ENCODE measurements at regions not wholly inside any gene's neighbourhood (a gene's known extent, or its start where the extent isn't known, plus 50 kb on each side); places are given as distances from the start of the nearest gene placed in this dataset.
"Not testable (repeated sequence)": the region's sequence is repeated elsewhere in the genome, so short reads cannot be mapped to it uniquely, and the experiment has no call there.

DNA sequence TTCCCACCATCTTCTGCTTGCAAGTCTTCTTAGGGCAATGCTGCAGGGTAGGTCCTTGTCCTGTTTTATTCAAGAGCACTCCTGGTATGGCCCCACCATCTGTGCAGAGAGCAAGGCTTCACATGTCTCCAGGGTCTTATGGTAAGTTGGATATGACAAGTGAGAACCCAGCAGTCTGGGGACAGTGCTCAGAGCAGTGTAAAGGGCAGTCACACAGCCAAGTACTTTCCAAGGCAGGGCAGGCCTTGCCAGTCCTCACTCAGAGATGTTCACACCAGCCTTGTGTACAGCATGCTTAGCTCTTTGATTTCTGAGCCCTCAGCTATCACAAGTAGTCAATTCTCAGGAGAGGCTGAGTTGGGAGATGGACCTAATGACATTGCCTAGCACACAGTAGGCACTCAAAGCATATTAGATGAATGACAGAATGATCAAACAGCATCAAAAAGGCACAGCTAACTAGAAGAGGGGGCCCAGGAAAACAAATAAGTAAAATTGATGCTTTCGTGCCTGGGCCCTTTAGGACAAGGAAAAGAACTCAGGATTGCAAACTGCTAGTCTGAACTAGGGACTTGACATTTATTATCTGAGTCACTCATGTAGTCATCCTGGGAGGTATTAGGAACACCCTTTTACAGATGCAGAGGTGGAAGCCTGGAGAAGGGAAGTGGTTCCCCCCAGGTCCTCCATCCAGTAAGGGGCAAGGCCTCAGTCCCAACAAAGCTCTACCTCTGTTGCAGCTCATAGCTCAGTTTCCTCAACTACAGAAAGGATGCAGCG lies 86.7 kb upstream of the CTAGE1 start:
- no peak for DNase-seq

- DNase-seq, result no peak
These were observed 87.5 kb upstream of the CTAGE1 start for GRCh38 chr18:22505141-22505591.

GRCh38 chr18:22507055-22507454 lies 89.3 kb upstream of the CTAGE1 start:
- DNase-seq, result no peak

DNA sequence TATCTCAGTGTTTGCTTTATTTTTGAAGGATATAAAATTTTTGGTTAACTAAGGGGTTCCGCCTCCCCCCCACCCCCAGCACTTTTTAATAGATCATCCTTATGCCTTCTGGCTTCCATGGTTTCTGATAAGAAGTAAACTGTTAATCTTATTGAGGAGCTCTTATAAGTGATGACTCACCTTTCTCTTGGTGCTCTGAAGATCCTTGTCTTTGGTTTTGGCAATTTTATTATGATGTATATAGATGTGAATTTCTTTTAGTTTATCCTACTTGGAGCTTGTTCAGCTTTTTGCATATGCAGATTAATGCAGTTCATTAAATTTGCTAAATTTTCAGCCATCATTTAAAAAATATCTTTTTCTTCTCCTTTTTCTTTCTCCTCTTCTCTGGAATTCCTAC lies 91.7 kb upstream of the CTAGE1 start:
- DNase-seq, result no peak

- DNase-seq, result no peak
These were observed 93.0 kb upstream of the CTAGE1 start for GRCh38 chr18:22510697-22511096.

DNA sequence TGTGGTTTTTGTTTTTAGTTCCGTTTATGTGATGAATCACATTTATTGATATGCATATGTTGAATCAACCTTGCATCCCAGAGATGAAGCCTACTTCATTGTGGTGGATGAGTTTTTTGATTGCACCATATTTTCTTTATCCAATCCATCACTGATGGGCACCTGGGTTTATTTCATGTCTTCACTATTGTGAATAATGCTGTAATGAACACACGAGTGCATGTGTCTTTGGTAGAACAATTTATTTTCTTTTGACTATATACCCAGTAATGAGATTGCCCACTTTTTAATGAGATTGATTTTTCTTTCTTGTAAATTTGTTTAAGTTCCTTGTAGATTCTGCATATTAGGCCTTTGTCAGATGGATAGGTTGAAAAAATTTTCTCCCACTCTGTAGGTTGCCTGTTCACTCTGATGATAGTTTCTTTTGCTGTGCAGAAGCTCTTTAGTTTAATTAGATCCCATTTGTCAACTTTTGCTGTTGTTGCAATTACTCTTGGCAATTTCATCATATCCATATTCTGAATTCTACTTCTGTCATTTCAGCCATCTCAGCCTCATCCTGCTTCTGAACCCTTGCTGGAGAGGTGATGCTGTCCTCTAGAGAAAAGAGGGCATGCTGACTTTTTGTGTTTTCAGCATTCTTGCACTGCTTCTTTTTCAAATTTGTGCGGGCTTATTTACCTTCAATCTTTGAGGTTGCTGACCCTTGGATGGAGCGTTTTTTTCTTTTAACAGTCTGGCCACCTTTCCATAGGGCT lies 96.2 kb upstream of the CTAGE1 start:
- no peak for DNase-seq

- no peak for DNase-seq
These were observed 96.9 kb upstream of the CTAGE1 start for GRCh38 chr18:22514655-22515054.

DNA sequence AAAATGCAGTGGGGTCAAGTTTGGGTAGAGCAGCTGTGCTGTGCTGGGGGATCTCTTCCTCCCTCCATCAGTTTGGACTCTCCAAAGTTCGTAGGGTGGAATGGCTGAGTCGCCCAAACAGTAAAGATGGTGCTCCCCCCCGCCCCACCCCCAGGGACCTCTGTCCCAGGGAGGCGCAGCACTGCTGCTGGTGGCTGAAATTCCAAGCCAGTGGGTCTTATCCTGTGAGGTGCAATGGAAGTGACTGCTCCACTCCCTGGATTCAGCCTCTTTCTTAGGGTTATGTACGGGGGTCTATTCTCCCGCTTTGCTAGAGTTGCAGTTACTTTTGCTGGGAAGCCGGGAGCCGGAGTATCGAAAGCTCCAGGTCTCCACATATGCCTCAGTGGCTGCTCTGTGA lies 97.5 kb upstream of the CTAGE1 start:
- DNase-seq, result no peak

- DNase-seq, result no peak
These were observed 99.6 kb upstream of the CTAGE1 start for GRCh38 chr18:22517356-22517755.

- DNase-seq, result no peak
These were observed 103.5 kb upstream of the CTAGE1 start for GRCh38 chr18:22521026-22521707.

GRCh38 chr18:22523481-22523880 lies 105.8 kb upstream of the CTAGE1 start:
- DNase-seq, result no peak

DNA sequence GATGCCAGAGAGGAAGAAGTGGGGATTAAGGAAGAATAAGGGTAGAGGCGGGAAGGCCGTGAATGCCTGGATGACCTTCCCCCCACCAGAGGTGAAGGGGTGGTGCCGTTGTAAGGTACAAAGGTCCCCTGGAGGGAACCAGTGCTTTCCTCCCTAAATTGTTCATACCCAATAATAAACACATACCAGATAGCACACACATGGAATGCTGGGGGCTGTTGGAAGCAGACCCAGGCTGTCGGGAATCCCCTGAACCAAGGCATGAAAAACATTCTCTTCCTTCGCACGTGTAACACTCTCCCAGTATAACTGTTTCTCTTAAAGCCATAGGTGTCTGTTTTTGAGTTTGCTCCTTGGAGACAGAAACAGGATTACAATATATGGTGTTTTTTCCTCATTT lies 107.1 kb upstream of the CTAGE1 start:
- no peak for DNase-seq

DNA sequence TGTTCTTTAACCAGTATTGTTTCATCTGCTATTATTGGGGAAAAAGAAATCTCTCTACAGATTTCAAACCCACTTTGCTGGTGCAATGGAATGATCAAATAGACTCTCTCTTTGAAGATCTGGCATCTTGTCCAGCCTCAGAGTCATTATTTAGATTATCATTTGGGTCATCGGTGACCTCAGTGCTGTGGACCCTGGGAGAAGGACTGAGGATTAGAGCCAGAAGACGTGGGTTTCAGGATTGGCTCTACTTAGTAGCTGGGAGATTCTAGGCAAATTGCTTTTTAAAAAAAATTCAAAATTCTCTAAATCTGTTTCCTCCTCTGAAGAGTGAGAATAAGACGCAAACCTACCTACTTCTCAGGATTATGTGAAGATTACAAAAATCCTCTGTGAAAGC lies 107.6 kb upstream of the CTAGE1 start:
- DNase-seq, result no peak

DNA sequence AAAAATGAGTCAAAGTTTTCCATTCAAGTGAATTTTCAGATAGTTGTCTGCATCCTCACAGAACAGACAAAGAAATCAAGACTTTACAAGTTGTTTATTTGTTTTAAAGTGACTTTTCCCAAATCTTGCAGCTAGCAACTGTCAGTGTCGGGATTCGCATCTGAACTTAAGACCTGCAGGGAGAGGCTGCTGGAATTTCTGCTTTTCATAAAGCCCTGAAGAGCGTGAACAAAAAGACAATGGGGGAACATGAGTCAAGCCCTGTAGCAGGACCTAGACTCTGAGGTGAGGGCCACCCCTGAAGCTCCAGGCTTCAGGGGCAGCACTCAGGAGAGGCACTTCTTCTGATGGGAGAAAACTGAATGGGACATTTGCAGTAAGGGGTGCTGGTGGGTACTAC lies 108.2 kb upstream of the CTAGE1 start:
- no peak for DNase-seq

- no peak for DNase-seq
These were observed 110.6 kb upstream of the CTAGE1 start for GRCh38 chr18:22528291-22528690.

DNA sequence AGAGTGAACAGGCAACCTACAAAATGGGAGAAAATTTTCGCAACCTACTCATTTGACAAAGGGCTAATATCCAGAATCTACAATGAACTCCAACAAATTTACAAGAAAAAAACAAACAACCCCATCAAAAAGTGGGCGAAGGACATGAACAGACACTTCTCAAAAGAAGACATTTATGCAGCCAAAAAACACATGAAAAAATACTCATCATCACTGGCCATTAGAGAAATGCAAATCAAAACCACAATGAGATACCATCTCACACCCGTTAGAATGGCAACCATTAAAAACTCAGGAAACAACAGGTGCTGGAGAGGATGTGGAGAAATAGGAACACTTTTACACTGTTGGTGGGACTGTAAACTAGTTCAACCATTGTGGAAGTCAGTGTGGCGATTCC lies 117.0 kb upstream of the CTAGE1 start:
- DNase-seq, result not testable (repeated sequence)

DNA sequence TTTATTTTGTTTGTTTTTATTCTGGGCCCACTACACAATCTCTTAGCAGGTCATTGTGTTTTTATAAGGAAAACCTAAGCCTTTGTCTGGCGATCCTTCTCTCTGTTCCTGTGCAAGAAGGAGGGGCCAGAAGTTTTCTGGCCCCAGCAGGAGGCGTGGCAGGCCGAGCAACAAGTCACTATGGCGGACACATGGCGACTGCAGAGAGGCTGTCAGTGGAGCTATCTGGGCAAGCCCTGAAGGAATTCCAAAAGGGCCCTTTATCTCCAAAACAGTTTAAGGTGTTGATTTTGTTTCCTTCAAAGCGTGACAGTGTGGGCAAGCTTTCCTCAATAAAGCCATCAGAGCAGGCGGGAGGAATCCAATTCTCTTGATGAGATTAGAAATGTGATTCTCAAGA lies 118.8 kb upstream of the CTAGE1 start:
- DNase-seq, result no peak

GRCh38 chr18:22538426-22538825 lies 120.7 kb upstream of the CTAGE1 start:
- DNase-seq, result no peak

DNA sequence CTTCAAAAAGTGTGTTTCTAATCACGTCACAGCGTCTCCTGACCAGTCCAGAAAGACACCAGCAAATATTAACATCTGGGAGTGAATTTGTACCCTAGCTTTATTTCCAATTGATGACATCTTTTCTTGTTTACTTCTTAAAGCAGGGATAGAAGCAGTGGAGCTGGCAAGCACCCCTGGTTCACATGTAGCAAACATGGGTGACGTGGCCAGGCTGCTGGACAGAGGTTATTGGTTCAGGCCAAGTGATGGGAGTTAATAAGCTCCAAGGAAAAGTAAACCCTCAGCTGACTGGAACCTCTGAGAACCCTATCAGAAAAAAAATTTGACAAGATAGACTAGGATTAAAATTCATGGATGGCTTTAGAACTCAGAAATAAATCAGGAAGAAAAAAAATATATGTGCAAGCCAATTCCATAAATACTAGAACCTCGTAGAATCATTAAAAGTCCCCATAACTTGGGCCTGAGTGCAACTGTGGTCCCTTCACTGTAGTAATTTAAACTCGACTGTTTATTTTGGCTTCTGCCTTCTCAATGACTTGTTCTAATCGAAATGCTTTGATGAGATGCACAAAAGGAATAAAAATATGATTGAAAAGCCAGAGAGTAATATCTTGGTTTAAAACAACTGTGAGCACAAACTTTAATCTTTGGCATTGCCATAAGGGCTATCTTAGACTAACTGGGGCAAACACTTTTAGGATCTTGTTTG lies 121.5 kb upstream of the CTAGE1 start:
- no peak for DNase-seq

- no peak for DNase-seq
These were observed 123.5 kb upstream of the CTAGE1 start for GRCh38 chr18:22541232-22541631.

GRCh38 chr18:22542406-22542835 lies 124.7 kb upstream of the CTAGE1 start:
- no peak for DNase-seq

DNA sequence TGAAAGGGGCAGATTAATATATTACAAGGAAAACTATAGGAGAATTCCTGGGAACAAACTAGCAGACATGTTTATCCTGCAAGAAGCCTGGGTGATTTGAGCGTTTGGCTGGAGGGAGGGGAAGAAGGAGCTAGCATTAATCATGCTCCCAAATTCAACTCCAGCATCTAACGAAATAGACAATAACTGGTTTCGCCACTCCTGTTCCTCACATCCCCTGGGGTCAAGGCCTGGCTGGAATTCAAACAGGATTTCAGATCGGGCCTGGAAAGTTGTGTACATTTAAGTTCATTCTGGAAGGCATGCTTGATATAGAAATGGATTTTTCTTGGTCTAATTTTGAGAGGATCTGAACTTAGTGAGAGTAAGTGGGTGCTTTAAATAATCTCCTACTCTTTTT lies 126.1 kb upstream of the CTAGE1 start:
- no peak for DNase-seq

DNA sequence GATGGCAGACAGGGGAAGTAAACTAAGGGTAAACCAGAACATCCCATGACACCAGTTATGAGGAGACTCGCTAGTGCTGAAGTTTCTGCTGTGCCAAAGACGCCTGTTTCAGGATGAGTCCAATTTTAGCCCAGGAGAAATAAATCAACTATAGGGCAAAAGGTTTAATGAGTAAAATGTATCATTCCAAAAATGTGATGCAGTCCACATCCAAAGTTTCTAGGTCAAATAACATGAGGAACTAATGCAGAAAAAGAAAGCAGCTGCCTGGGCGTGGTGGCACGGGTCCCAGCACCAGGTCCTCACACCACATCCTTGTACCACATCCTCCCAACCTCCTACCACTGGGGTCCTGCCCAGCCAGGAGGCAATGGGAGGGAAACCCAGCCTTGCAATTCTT lies 126.9 kb upstream of the CTAGE1 start:
- DNase-seq, result no peak
